ENCODE measurements at regions not wholly inside any gene's neighbourhood (a gene's known extent, or its start where the extent isn't known, plus 50 kb on each side); places are given as distances from the start of the nearest gene placed in this dataset.

DNA sequence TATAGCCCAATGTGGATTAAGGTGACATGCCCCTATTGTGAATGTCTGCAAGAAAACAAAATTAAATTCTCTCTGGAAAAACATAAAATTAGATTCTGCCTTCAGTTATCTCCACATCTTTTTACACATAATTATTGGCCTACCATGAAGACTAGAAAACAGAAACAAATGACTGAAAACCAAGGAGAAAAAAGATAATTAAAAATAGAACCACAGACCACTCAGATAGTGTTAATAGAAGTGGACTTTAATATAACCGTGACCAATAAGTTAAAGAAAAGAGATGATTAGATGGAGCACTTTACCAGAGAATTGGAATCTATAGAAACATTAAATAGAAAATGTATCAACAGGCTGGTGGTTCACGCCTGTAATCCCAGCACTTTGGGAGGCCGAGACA lies 445.7 kb downstream of the EPM2A start:
- no peak overlapping the region for H3K4me2 ChIP-seq (ENCODE audit: low read length)
- no peaks in the 10 kb centered on the region for H3K9me3 ChIP-seq (ENCODE audit: control insufficient read depth, insufficient read depth, low read length)
- no peaks in the 10 kb centered on the region for H3K79me2 ChIP-seq (ENCODE audit: control insufficient read depth, low read length)
- no peaks in the 10 kb centered on the region for H3F3A ChIP-seq (ENCODE audit: control insufficient read depth, insufficient read depth)
- no peaks in the 10 kb centered on the region for H4K20me1 ChIP-seq (ENCODE audit: control insufficient read depth, insufficient read depth, low read depth, low read length)
- H3K4me1 ChIP-seq (ENCODE audit: control insufficient read depth, low read length): no peaks in the 10 kb centered on the region
- H3K36me3 ChIP-seq (ENCODE audit: control insufficient read depth, low read length): no peaks in the 10 kb centered on the region
- H3K27ac ChIP-seq (ENCODE audit: low read depth, low read length): no peak overlapping the region
- no peaks in the 10 kb centered on the region for H3K27me3 ChIP-seq (ENCODE audit: control insufficient read depth, low read length)
- TF ChIP-seq, protein P1, sequence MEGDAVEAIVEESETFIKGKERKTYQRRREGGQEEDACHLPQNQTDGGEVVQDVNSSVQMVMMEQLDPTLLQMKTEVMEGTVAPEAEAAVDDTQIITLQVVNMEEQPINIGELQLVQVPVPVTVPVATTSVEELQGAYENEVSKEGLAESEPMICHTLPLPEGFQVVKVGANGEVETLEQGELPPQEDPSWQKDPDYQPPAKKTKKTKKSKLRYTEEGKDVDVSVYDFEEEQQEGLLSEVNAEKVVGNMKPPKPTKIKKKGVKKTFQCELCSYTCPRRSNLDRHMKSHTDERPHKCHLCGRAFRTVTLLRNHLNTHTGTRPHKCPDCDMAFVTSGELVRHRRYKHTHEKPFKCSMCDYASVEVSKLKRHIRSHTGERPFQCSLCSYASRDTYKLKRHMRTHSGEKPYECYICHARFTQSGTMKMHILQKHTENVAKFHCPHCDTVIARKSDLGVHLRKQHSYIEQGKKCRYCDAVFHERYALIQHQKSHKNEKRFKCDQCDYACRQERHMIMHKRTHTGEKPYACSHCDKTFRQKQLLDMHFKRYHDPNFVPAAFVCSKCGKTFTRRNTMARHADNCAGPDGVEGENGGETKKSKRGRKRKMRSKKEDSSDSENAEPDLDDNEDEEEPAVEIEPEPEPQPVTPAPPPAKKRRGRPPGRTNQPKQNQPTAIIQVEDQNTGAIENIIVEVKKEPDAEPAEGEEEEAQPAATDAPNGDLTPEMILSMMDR (IDR thresholded peaks at IDR 0.05; ENCODE audit: low read depth, low read length, poor library complexity, severe bottlenecking): no peak
- TF ChIP-seq EZH2phosphoT487 (IDR thresholded peaks at IDR 0.05; ENCODE audit: borderline replicate concordance, low read length): no peak
- H3K4me3 ChIP-seq (ENCODE audit: low read length): no peak overlapping the region
- no peaks in the 10 kb centered on the region for H3K9me2 ChIP-seq (replicated peaks; ENCODE audit: control insufficient read depth, low read length)

DNA sequence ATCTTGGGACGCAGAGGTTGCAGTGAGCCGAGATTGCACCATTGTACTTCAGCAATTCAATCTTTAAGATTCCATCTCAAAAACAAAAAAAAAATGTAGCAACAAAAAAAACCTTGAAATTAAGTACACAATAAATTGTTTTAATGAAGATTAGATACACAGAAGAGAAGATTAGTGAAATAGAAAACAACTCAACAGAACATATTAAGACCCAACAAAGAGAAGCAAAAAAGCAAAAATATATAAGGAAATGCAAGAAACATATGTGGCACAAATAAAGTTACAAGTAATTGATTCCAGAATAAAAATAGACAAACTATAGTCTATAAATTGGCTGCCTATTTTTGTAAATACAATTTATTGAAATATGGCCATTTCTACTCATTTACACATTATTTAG lies 445.2 kb downstream of the EPM2A start:
- no peaks in the 10 kb centered on the region for H3K4me1 ChIP-seq (ENCODE audit: control insufficient read depth, low read length)
- TF ChIP-seq, protein P1 (IDR thresholded peaks at IDR 0.05; ENCODE audit: low read depth, low read length, poor library complexity, severe bottlenecking): no peak
- no peak for TF ChIP-seq EZH2phosphoT487 (IDR thresholded peaks at IDR 0.05; ENCODE audit: borderline replicate concordance, low read length)
- no peak overlapping the region for H3K4me3 ChIP-seq (ENCODE audit: low read length)
- H3K9me3 ChIP-seq (ENCODE audit: control insufficient read depth, insufficient read depth, low read length): no peaks in the 10 kb centered on the region
- no peak overlapping the region for H3K4me2 ChIP-seq (ENCODE audit: low read length)
- no peaks in the 10 kb centered on the region for H3K79me2 ChIP-seq (ENCODE audit: control insufficient read depth, low read length)
- H3K27ac ChIP-seq (ENCODE audit: low read depth, low read length): no peak overlapping the region
- H4K20me1 ChIP-seq (ENCODE audit: control insufficient read depth, insufficient read depth, low read depth, low read length): no peaks in the 10 kb centered on the region
- H3K27me3 ChIP-seq (ENCODE audit: control insufficient read depth, low read length): no peaks in the 10 kb centered on the region
- H3K36me3 ChIP-seq (ENCODE audit: control insufficient read depth, low read length): no peaks in the 10 kb centered on the region
- H3F3A ChIP-seq (ENCODE audit: control insufficient read depth, insufficient read depth): no peaks in the 10 kb centered on the region
- no peaks in the 10 kb centered on the region for H3K9me2 ChIP-seq (replicated peaks; ENCODE audit: control insufficient read depth, low read length)

GRCh38 chr6:145292066-145292465 lies 443.3 kb downstream of the EPM2A start:
- H3K27me3 ChIP-seq (ENCODE audit: control insufficient read depth, low read length): no peaks in the 10 kb centered on the region
- TF ChIP-seq EZH2phosphoT487 (IDR thresholded peaks at IDR 0.05; ENCODE audit: borderline replicate concordance, low read length): no peak
- TF ChIP-seq, protein P1 (IDR thresholded peaks at IDR 0.05; ENCODE audit: low read depth, low read length, poor library complexity, severe bottlenecking): no peak
- no peaks in the 10 kb centered on the region for H4K20me1 ChIP-seq (ENCODE audit: control insufficient read depth, insufficient read depth, low read depth, low read length)
- H3K9me2 ChIP-seq (replicated peaks; ENCODE audit: control insufficient read depth, low read length): no peaks in the 10 kb centered on the region
- H3K4me3 ChIP-seq (ENCODE audit: low read length): no peak overlapping the region
- H3K36me3 ChIP-seq (ENCODE audit: control insufficient read depth, low read length): no peaks in the 10 kb centered on the region
- no peak overlapping the region for H3K4me2 ChIP-seq (ENCODE audit: low read length)
- H3F3A ChIP-seq (ENCODE audit: control insufficient read depth, insufficient read depth): no peaks in the 10 kb centered on the region
- H3K27ac ChIP-seq (ENCODE audit: low read depth, low read length): no peak overlapping the region
- H3K4me1 ChIP-seq (ENCODE audit: control insufficient read depth, low read length): no peaks in the 10 kb centered on the region
- no peaks in the 10 kb centered on the region for H3K79me2 ChIP-seq (ENCODE audit: control insufficient read depth, low read length)
- H3K9me3 ChIP-seq (ENCODE audit: control insufficient read depth, insufficient read depth, low read length): no peaks in the 10 kb centered on the region

GRCh38 chr6:145294942-145295341 lies 440.4 kb downstream of the EPM2A start:
- Histone ChIP-seq H3K79me2 (ENCODE audit: control insufficient read depth, low read length) (no peaks in the 10 kb centered on the region), H3K9me3 (ENCODE audit: control insufficient read depth, insufficient read depth, low read length) (no peaks in the 10 kb centered on the region), H3F3A (ENCODE audit: control insufficient read depth, insufficient read depth) (no peaks in the 10 kb centered on the region), H3K4me2 (ENCODE audit: low read length) (no peak overlapping the region), H3K4me1 (ENCODE audit: control insufficient read depth, low read length) (no peaks in the 10 kb centered on the region), H3K4me3 (ENCODE audit: low read length) (no peak overlapping the region), H3K27ac (ENCODE audit: low read depth, low read length) (no peak overlapping the region), H3K36me3 (ENCODE audit: control insufficient read depth, low read length) (no peaks in the 10 kb centered on the region), H3K27me3 (ENCODE audit: control insufficient read depth, low read length) (no peaks in the 10 kb centered on the region), H3K9me2 (replicated peaks; ENCODE audit: control insufficient read depth, low read length) (no peaks in the 10 kb centered on the region), H4K20me1 (ENCODE audit: control insufficient read depth, insufficient read depth, low read depth, low read length) (no peaks in the 10 kb centered on the region)
- TF ChIP-seq, protein P1 (IDR thresholded peaks at IDR 0.05; ENCODE audit: low read depth, low read length, poor library complexity, severe bottlenecking): no peak
- TF ChIP-seq EZH2phosphoT487 (IDR thresholded peaks at IDR 0.05; ENCODE audit: borderline replicate concordance, low read length): no peak
